NCI-H82 treated with DMSO at 0.1 percent for 48 hours (cell line): ENCODE measurements at regions not wholly inside any gene's neighbourhood (a gene's known extent, or its start where the extent isn't known, plus 50 kb on each side); places are given as distances from the start of the nearest gene placed in this dataset.
"Not testable (repeated sequence)": the region's sequence is repeated elsewhere in the genome, so short reads cannot be mapped to it uniquely, and the experiment has no call there.

Experiments
- DNase-seq: peaks from one replicate; lab custom pipeline; 2025; ENCODE audit not compliant: unreplicated experiment; lab: John Stamatoyannopoulos, UW

GRCh38 chr13:59435024-59435423, 728.7 kb downstream of the DIAPH3 start:
- no peak for DNase-seq

- no peak for DNase-seq
Observed at GRCh38 chr13:59437544-59438301, 726.0 kb downstream of the DIAPH3 start.

GRCh38 chr13:59439776-59440428, 723.8 kb downstream of the DIAPH3 start:
- no peak for DNase-seq

- not testable (repeated sequence) for DNase-seq
Observed at GRCh38 chr13:59441068-59441467, 722.7 kb downstream of the DIAPH3 start.

DNA sequence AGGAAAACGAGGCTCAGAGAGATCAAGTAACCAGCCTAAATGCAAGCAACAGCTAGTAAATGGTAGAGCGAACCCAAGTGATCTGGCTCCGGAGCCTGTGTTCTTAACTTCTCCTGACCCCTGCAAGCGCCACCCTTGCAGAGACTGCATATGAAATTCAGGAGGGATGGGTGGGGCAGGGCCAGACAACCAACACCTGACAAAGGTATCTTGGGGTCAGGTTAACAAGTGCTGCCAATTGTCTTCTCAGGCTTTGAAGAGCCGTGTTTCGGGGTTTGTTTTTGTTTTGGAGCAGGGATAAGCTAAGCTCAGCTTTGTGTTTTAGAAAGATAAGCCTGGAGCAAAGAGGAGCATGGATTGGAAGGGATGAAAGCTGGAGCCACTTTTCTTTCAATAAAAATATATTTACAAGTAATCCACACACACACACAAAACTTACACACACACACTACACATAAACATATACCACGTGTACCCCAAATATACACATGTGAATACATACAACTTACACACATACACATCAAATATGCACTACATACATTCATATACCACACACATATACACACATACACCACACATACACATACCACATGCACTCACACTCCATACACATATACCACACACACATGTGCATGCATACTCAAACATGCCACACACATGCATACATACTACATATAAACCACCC, 722.0 kb downstream of the DIAPH3 start:
- no peak for DNase-seq

- DNase-seq: no peak
Observed at GRCh38 chr13:59442461-59442860, 721.3 kb downstream of the DIAPH3 start.

DNA sequence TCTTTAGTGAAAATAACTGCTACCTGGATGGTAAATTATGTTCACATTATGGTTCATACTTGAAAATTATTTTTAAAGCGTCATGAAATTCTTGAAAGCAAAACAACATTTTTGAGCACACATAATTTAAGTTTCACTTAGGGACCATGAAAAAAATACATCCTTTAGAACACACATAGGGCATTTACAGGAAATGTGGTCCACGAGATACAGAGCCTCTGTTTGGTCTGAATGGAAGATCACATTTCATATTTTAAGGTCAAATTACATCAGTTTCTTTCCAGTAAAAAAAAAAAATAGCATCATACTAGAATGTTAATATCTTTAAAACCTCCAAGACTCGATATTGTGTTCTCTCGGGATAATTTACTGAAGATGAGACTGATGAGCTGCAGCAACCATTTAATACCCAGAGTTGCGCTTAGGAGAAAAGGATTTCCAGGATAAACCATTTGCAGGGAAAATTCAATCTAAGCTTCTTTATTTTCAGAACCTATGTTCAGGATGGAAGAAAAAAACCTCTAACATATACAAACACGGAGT, 720.7 kb downstream of the DIAPH3 start:
- no peak for DNase-seq

DNA sequence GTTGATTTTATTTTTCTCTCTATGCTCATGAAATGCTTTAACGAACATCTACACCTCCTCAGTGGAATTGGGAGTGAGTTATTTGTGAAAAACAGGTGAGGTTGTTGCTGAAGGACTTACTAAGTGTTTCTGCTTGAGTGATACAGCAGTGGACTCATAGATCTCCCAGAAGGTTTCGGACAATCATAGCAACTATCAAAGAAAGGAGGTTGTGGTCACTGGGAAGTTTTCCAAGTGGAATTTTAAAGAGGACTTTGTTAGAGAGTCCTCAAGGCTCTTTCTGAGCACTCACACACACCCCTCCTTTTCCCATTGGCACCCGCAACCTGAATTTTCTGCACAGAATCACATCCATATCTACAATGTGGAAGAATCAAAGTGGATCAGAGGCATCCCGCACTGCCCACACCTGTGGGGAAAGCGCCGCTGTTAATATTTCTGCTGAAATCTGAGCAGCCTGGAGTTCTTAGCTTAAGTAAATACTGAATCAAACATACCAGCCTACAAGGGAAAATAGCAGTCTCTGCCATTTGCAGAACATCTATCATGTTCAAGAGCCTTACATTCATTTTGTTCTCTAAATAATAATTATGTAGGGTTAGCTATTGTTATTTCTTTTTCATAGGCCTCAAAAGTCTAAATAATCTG, 719.4 kb downstream of the DIAPH3 start:
- DNase-seq: no peak

- no peak for DNase-seq
Observed at GRCh38 chr13:59445812-59446211, 717.9 kb downstream of the DIAPH3 start.

GRCh38 chr13:59446391-59446790, 717.3 kb downstream of the DIAPH3 start:
- no peak for DNase-seq

GRCh38 chr13:59447031-59447430, 716.7 kb downstream of the DIAPH3 start:
- no peak for DNase-seq

GRCh38 chr13:59447846-59448620, 715.7 kb downstream of the DIAPH3 start:
- DNase-seq: no peak

DNA sequence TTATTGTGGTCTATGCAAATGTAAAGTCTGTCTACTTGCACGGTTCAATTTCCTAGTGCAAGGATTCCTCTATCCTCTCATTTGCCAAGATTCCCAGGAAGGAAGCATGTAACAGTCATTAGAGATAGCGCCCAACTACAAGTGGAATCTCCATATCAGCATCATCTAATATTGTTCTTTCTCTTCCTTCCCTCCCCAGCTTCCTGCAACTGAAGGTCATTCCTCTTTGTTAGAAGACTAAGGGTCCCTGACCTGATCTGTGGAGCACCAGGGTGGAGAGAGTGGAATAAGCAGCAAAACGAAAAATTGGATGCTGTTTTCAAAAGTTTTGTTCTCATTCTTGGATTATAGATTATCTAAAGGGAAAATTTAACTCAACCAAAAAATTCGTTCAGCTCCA, 714.0 kb downstream of the DIAPH3 start:
- DNase-seq: no peak

GRCh38 chr13:59450229-59450628, 713.5 kb downstream of the DIAPH3 start:
- peak; percentile 85 for DNase-seq

- peak; percentile 11 for DNase-seq
Observed at GRCh38 chr13:59451236-59451635, 712.5 kb downstream of the DIAPH3 start.

DNA sequence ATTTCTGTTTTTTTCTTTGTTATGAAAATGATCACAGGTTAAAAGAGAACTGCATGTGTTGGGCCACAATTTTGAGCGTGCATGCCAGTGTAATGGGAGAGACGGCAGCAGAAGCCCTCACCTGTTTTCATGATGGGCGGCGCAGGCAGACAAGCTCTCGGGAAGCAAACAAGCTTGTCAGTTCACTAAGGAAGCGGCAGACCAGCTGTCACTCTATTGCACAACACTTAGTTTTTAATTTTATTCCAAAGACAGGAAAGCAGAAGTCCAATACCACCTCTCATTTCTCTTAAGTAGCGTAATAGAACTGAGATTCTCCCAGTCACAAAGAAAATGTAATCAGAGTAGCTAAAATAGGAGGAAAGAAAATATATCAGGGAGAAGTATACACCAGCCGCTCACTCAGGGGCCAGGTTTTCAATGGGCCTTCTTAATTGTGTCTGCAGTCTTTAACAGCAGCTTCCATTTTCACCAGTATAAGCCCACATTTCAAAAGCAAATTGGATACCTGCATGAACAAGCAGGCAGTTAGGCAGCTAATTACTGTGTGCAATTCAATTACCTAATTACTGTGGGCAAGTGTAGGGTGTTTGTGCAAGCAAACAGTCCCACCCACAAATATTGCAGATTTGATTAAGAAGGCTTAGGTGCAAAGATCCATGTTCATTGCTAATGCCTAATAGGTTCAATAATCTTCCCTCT, 711.4 kb downstream of the DIAPH3 start:
- peak; percentile 99 for DNase-seq

DNA sequence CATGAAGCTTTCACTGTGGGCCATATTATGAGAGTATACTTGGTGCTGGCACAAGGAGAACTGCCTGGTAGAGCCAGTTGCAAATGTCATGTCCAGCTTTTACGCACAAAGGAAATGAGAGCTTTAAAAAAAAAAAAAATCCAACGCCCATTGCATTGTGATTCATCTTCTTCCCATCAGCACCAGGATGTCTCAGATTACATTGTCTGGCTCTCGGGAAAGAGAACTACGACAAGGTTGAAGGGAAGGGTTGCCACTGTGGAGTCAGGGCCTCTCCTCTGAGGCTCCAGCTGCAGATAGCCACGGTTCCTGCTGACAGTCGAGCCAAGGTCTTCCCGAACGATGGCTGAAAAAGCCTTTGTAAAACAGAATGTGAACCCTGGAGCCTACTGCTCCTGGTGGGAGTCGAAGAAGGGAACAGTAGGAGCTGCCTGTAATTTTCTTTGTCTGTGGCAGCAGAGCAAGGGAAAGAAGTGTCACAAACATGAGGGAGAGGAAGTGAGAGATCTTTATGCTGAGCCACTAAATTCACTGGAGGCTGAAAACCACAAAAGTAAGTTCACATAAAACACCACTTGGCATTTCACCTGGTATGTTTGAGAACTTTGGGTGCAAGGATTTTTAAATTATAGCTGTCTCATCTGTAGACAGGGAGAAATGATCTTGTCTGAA, 704.7 kb downstream of the DIAPH3 start:
- no peak for DNase-seq

- DNase-seq: no peak
Observed at GRCh38 chr13:59459972-59460371, 703.8 kb downstream of the DIAPH3 start.

GRCh38 chr13:59461411-59461810, 702.3 kb downstream of the DIAPH3 start:
- no peak for DNase-seq
